ENCODE measurements at regions not wholly inside any gene's neighbourhood (a gene's known extent, or its start where the extent isn't known, plus 50 kb on each side); places are given as distances from the start of the nearest gene placed in this dataset.
A peak's percentile ranks its signal among the peaks of the same experiment; 100 is the strongest.

GRCh38 chr2:155825876-155826275 is 506.6 kb downstream of the NR4A2 start:
- H3K9ac ChIP-seq (ENCODE audit: extremely low read depth, low read length, poor library complexity, severe bottlenecking): no peak overlapping the region
- no peak overlapping the region for H3K27ac Mint-ChIP-seq

GRCh38 chr2:155815851-155816250 is 516.7 kb downstream of the NR4A2 start:
- no peak overlapping the region for H3K27ac Mint-ChIP-seq
- peak; percentile 70 for TF ChIP-seq CTCF (conservative IDR thresholded peaks at IDR 0.05)

More at GRCh38 chr2:155825876-155826275, 506.6 kb downstream of the NR4A2 start:
- Histone ChIP-seq H3K4me1 (ENCODE audit: control insufficient read depth, insufficient read depth, low read length) (no peaks in the 10 kb centered on the region), H3K36me3 (ENCODE audit: control insufficient read depth, insufficient read depth, low read length) (no peaks in the 10 kb centered on the region), H3K9me3 (ENCODE audit: control insufficient read depth, low read length) (no peaks in the 10 kb centered on the region), H3K4me3 (ENCODE audit: low read length) (no peak overlapping the region), H3K27me3 (ENCODE audit: control insufficient read depth, insufficient read depth, low read length, poor library complexity, severe bottlenecking) (no peaks in the 10 kb centered on the region), H3K27ac (ENCODE audit: low read depth, low read length) (no peak overlapping the region)
- Mint-ChIP-seq H3K9me3 (no peaks in the 10 kb centered on the region), H3K36me3 (ENCODE audit: low read depth) (no peaks in the 10 kb centered on the region), H3K4me1 (peaks cover 2% of the 10 kb centered on the region), H3K27me3 (ENCODE audit: insufficient read depth) (no peaks in the 10 kb centered on the region), H3K4me3 (no peak overlapping the region)
- no peak for TF ChIP-seq CTCF (conservative IDR thresholded peaks at IDR 0.05)
- 94% methylated on average over 2 of the region's 2 CpGs; no CpG with 5 or more reads in 1 of the 2 experiments for WGBS, 2 experiments (ENCODE audit: insufficient coverage in 1 of 2, insufficient read length in 1 of 2)
- no peak for DNase-seq

GRCh38 chr2:155815275-155815674 is 517.2 kb downstream of the NR4A2 start:
- TF ChIP-seq CTCF (conservative IDR thresholded peaks at IDR 0.05): no peak
- Mint-ChIP-seq H3K27me3 (ENCODE audit: insufficient read depth) (no peaks in the 10 kb centered on the region), H3K36me3 (ENCODE audit: low read depth) (peaks cover 16% of the 10 kb centered on the region), H3K4me1 (no peaks in the 10 kb centered on the region), H3K9me3 (peaks cover 25% of the 10 kb centered on the region), H3K4me3 (no peak overlapping the region), H3K27ac (no peak overlapping the region)
- peaks cover 13% of the 10 kb centered on the region for H3K9me3 ChIP-seq (ENCODE audit: control insufficient read depth, low read length)
- 83 to 94% methylated on average over 1 of the region's 1 CpG for WGBS, 2 experiments (ENCODE audit: insufficient coverage in 1 of 2, insufficient read length in 1 of 2)
- H3K27ac ChIP-seq (ENCODE audit: low read depth, low read length): no peak overlapping the region
- DNase-seq: no peak
- H3K9ac ChIP-seq (ENCODE audit: extremely low read depth, low read length, poor library complexity, severe bottlenecking): no peak overlapping the region
- no peak overlapping the region for H3K4me3 ChIP-seq (ENCODE audit: low read length)
- H3K27me3 ChIP-seq (ENCODE audit: control insufficient read depth, insufficient read depth, low read length, poor library complexity, severe bottlenecking): no peaks in the 10 kb centered on the region
- H3K36me3 ChIP-seq (ENCODE audit: control insufficient read depth, insufficient read depth, low read length): no peaks in the 10 kb centered on the region
- H3K4me1 ChIP-seq (ENCODE audit: control insufficient read depth, insufficient read depth, low read length): no peaks in the 10 kb centered on the region

More at GRCh38 chr2:155815851-155816250, 516.7 kb downstream of the NR4A2 start:
- H3K4me3 ChIP-seq (ENCODE audit: low read length): no peak overlapping the region
- H3K9me3 ChIP-seq (ENCODE audit: control insufficient read depth, low read length): peaks cover 13% of the 10 kb centered on the region
- H3K9ac ChIP-seq (ENCODE audit: extremely low read depth, low read length, poor library complexity, severe bottlenecking): no peak overlapping the region
- Mint-ChIP-seq H3K4me3 (no peak overlapping the region), H3K27me3 (ENCODE audit: insufficient read depth) (no peaks in the 10 kb centered on the region), H3K4me1 (no peaks in the 10 kb centered on the region), H3K36me3 (ENCODE audit: low read depth) (peaks cover 19% of the 10 kb centered on the region), H3K9me3 (peaks cover 27% of the 10 kb centered on the region)
- H3K36me3 ChIP-seq (ENCODE audit: control insufficient read depth, insufficient read depth, low read length): no peaks in the 10 kb centered on the region
- H3K27me3 ChIP-seq (ENCODE audit: control insufficient read depth, insufficient read depth, low read length, poor library complexity, severe bottlenecking): no peaks in the 10 kb centered on the region
- H3K4me1 ChIP-seq (ENCODE audit: control insufficient read depth, insufficient read depth, low read length): no peaks in the 10 kb centered on the region
- no peak overlapping the region for H3K27ac ChIP-seq (ENCODE audit: low read depth, low read length)
- DNase-seq: peak; percentile 76

Measured in endodermal cell (in vitro differentiated cells).